K562 (cell line): ENCODE measurements at regions not wholly inside any gene's neighbourhood (a gene's known extent, or its start where the extent isn't known, plus 50 kb on each side); places are given as distances from the start of the nearest gene placed in this dataset.

Experiments used
- GATA2 ChIP-seq: sonication (generic); formaldehyde crosslinking; IDR thresholded peaks from 2 replicates; pipeline ENCODE4 v1.4.0; 2020; ENCODE audit warnings: mild to moderate bottlenecking, missing genetic modification reagents
- GATAD2A ChIP-seq: fragments of 450-650 bp; IDR thresholded peaks from 2 replicates; pipeline ENCODE4 v1.6.1; 2017
- ZBTB1 ChIP-seq: sonication (generic); formaldehyde crosslinking; IDR thresholded peaks from 2 replicates; pipeline ENCODE4 v1.8.1; 2023; ENCODE audit warnings: missing genetic modification reagents, low read depth, mild to moderate bottlenecking, borderline replicate concordance
- ZKSCAN1 ChIP-seq: fragments of 150-350 bp; IDR thresholded peaks from 2 replicates; pipeline ENCODE4 v1.6.1; 2016; ENCODE audit warnings: low read depth, low read length
- TF ChIP-seq, protein P1 (sequence below): sonication (generic); formaldehyde crosslinking; IDR thresholded peaks from 2 replicates; pipeline ENCODE4 v1.9.0; 2022; ENCODE audit warnings: mild to moderate bottlenecking, missing genetic modification reagents

DNA sequence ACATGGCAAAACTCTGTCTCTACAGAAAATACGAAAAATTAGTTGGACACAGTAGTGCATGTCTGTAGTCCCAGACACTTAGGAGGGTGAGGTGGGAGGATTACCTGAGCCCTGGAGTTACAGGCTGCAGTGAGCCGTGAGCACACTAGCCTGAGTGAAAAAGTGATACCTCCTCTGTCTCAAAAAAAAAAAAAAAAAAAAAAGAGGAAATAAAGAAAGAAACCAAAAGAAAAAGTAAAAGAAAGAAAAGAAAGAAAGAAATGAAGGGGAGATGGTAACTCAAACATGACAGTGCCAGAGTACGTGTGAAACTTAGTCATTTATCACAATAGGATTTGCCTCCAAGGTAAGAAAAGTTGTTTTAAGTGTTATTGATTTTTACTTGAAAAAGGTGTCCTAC, 407.0 kb upstream of the MGAT4C start:
- TF ChIP-seq, protein P1, sequence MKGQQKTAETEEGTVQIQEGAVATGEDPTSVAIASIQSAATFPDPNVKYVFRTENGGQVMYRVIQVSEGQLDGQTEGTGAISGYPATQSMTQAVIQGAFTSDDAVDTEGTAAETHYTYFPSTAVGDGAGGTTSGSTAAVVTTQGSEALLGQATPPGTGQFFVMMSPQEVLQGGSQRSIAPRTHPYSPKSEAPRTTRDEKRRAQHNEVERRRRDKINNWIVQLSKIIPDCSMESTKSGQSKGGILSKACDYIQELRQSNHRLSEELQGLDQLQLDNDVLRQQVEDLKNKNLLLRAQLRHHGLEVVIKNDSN, result no peak
- no peak for TF ChIP-seq ZKSCAN1
- no peak for TF ChIP-seq GATAD2A
- TF ChIP-seq GATA2, result no peak
- TF ChIP-seq ZBTB1 (CRISPR knock-in tag), result no peak
